Stimulated activated CD8-positive, alpha-beta memory T cell treated with anti-CD3 and anti-CD28 coated beads, Interleukin-15, amount 100 ng/mL, for 4 hours (primary cell): ENCODE measurements at regions not wholly inside any gene's neighbourhood (a gene's known extent, or its start where the extent isn't known, plus 50 kb on each side); places are given as distances from the start of the nearest gene placed in this dataset.
"Not testable (repeated sequence)": the region's sequence is repeated elsewhere in the genome, so short reads cannot be mapped to it uniquely, and the experiment has no call there.

Experiments
- DNase-seq, 2 donors: peaks; one replicate each; pipeline ENCODE4 v3.0.0-alpha.2; 2020; ENCODE audit warnings: low read depth in 2 of 2

GRCh38 chr17:36845916-36846315, 91.4 kb upstream of the LHX1 start:
- no peak for DNase-seq

- no peak for DNase-seq
Observed at GRCh38 chr17:36846410-36847292, 90.6 kb upstream of the LHX1 start.

- no peak for DNase-seq
Observed at GRCh38 chr17:36848008-36848902, 89.0 kb upstream of the LHX1 start.

- not testable (repeated sequence) for DNase-seq
Observed at GRCh38 chr17:36849020-36849419, 88.3 kb upstream of the LHX1 start.

- no peak for DNase-seq
Observed at GRCh38 chr17:36849871-36850348, 87.4 kb upstream of the LHX1 start.

GRCh38 chr17:36850790-36851189, 86.5 kb upstream of the LHX1 start:
- no peak for DNase-seq

- DNase-seq: no peak
Observed at GRCh38 chr17:36851250-36851649, 86.0 kb upstream of the LHX1 start.

GRCh38 chr17:36852478-36852877, 84.8 kb upstream of the LHX1 start:
- not testable (repeated sequence) for DNase-seq

GRCh38 chr17:36854982-36855381, 82.3 kb upstream of the LHX1 start:
- DNase-seq: no peak

- DNase-seq: no peak
Observed at GRCh38 chr17:36855459-36855858, 81.8 kb upstream of the LHX1 start.

- DNase-seq: no peak
Observed at GRCh38 chr17:36856222-36856621, 81.1 kb upstream of the LHX1 start.

GRCh38 chr17:36856903-36857381, 80.3 kb upstream of the LHX1 start:
- DNase-seq: no peak

- no peak for DNase-seq
Observed at GRCh38 chr17:36857698-36858097, 79.6 kb upstream of the LHX1 start.

- no peak for DNase-seq
Observed at GRCh38 chr17:36858119-36859002, 78.9 kb upstream of the LHX1 start.

GRCh38 chr17:36859003-36859300, 78.3 kb upstream of the LHX1 start:
- DNase-seq: no peak

- no peak for DNase-seq
Observed at GRCh38 chr17:36859706-36860105, 77.6 kb upstream of the LHX1 start.

GRCh38 chr17:36861531-36861930, 75.7 kb upstream of the LHX1 start:
- DNase-seq: no peak

- no peak for DNase-seq
Observed at GRCh38 chr17:36862116-36862920, 75.0 kb upstream of the LHX1 start.

- no peak for DNase-seq
Observed at GRCh38 chr17:36863131-36863530, 74.1 kb upstream of the LHX1 start.

- DNase-seq: no peak
Observed at GRCh38 chr17:36863676-36864612, 73.3 kb upstream of the LHX1 start.
